HG03457 (cell line): ENCODE measurements at regions not wholly inside any gene's neighbourhood (a gene's known extent, or its start where the extent isn't known, plus 50 kb on each side); places are given as distances from the start of the nearest gene placed in this dataset.

Experiments
- ATAC-seq: cut with Tn5 transposase; IDR thresholded peaks from one replicate; pipeline ENCODE4 v1.9.1; 2021; ENCODE audit warnings: moderate number of reproducible peaks; ENCODE audit not compliant: unreplicated experiment

DNA sequence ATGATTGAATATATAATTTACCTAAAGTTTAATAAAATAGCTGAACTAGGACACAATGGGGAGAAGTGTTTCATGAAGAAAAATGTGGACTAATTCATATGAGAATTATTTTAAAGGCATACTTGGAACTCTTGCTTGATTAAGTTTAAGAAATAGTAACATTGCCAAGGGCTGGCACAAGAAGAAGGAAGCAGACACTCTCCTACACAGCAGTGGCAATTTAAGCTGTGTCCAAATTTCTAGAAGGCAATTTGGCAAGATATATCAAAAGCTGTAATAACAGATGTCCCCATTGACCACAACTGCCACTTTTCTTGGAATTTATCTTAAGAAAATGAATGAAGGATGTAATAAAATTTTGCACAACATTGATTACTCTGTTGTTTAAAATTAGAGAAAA, 209.5 kb upstream of the S100G start:
- no peak for ATAC-seq

DNA sequence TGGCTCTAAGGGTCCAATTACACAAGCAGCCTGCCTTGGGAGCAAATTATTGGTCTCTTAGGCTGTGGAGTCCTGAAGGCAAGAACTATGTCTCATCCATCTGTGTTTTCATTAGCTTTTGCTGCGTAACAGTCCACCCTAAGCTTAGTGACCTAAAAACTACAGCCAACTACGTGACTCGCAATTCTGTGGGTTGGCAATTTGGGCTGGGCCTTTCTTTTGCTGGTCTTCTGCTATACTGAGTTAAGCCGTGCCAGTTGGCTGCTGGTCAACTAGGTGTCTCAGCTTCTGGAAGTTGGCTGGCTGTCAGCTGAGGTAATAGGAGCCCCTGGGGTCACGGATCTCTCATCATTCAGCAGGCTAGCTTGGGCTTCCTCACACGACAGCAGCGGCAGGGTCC, 205.6 kb upstream of the S100G start:
- ATAC-seq, result no peak

DNA sequence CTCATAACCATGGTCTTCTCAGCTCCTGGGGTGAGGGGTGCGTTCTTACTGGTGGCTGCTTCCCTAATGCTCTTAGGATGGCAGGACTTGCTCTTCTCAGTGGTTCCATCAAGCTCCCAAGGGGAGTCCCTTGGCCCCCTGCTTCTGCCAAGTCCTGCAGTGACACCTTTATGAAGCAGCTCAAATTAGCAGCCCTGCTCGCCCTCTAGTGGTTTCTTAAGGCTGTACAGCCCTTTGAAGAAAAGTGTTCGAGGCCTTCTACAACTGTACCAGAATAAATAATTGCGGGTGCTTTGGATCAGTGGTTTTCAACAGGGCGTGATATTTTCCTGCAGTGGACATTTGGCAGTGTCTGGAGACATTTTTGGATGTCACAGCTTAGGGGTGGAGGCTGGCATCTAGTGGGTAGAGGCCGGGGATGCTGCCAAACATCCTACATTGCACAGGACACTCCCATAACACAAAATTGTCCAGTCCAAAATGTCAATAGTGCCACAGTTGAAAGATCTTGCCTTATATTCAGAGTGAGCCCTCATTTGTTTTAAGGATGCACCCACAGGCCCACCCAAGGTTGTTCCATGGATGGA, 204.7 kb upstream of the S100G start:
- ATAC-seq, result no peak

DNA sequence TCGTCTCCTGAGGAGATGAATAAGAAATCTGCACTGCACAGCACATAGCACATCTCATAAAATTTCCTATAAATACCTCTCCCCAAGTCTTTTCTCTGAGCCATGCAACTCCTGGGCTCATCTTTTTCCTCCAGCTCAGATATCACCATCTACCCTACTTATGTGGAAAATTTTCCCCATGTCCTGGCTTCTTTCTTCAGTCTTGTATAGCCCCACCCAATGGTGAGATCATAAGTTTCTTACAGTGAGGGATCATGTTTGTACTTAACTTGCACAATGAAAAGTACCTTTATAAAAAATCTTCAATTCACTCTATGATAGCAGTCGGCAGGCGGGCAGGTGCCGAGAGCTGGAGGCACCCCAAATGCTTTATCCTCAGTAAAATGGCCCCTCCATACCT, 198.6 kb upstream of the S100G start:
- no peak for ATAC-seq

DNA sequence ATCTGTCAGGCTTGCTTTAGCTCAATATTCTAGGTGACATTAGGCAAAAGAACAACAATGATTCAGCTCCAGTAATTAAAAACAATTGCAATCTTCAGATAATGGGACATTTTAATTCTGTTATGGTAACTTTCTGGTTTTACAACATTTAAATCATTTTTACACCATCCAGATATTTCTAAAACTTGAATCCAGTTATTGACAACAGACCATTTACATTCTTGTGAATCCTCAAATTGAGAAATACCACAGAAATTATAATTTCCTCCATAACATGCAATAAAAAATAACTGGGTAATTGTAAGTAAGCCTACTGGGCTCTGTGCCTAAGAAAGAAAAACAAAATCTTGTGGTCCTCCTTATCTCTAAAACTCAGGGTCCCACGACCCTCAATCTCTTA, 195.0 kb upstream of the S100G start:
- no peak for ATAC-seq

DNA sequence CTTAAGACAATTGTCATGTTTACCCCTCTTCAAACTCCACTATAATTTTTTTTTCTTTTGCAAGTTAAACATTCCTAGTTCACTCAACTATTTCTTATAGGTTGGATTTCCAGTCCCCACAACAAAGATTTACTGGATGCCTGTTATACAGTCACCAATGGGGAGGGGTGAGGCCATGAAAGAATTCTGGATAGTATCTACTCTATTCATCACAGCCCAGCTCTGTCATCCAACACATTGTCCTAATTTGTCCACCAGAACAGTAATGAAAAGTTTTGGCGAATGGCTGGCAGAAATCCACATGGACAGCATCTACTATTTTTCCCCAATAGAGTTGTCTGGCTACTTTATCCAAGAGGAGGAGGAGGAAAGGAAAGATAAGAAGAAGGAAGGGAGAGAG, 192.7 kb upstream of the S100G start:
- ATAC-seq, result no peak

DNA sequence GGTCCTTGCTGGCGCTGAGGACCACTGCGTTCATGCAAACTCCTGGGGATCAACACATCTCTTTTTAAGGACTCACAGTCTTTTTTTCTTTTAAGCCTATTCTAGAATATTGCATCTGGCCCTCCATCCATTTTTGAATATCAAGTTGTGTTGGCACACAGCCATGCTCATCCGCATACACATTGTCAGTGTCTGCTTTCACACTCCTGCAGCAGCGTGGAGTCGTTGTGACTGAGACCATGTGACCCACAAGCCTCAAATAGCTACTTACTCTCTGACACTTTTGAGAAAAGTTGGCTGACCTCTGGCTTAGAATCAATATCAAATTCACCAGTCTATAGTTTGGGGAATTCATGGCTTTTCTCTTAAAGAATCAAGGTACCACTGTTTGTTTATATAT, 191.8 kb upstream of the S100G start:
- ATAC-seq, result no peak

DNA sequence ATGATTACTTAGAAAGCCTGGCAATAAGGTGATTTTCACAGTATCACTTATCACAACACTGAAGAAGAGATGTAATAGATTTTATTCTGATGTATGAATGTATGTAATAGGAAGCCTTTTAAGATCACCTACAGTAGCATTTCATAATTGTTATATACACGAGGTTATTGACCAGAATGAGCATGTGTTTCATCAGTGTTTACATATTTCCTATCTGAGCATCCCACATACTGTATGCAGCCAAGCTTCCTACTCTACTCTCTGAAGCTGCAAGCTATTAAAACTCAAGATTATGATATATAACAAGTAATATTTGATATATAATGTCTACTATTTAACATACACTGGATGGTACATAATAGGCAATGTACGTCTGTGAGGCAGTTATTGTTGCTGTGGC, 190.9 kb upstream of the S100G start:
- ATAC-seq, result no peak

DNA sequence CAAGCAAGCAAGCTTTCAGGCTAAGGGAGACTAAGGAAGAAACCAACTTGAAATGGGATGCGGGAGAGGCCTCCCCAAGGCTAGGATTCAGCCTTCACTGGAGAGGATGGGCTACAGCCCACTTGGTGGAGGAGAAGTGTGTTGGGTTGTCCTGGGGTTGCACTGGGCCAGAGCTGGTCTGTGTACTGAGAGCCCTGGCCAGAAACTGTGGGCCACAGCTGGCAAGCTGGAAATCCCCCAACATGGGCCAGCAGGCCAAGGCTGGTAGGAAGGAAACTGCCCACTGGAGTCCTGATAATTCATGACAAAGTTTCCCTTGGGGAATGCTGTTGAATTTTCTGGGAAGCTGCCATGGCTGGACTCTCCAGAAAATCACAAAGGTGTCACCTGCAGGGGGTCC, 188.0 kb upstream of the S100G start:
- ATAC-seq, result no peak

DNA sequence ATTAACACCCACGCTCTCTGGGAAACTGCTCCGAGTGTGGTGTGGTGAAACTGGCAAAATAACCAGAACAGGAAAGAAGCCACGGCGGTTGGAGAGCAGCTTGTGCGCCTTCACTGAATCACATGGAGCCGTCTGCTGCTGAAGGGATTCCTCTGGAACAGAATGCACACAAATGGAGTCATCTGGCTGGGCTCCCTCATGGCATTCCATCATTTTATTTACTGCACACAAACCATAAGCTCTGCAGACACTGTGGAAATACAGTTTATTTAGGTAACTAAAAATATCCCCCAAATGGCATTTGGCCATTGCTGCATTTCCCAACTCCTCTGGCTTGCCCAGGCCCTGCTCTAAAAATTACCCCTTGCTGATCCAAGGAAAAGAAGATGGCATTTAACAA, 187.0 kb upstream of the S100G start:
- ATAC-seq, result no peak

DNA sequence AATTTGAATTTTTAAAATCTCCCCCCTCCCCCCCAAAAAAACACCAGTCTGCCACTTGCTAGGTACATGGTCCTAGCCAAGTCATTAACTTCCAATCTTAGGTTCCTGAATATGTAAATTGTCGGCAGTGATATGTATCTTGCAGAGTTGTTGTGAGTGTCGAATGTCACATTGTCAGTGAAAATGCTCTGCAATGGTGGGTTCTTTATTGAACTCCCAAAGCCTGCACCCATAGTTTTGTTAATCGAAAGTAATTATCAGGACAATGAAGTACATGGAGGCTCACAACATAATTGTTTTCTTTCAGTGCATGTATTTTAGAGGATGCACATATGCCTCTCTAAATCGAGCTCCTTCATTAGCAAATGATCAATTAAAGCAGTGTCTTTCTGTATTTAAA, 185.6 kb upstream of the S100G start:
- ATAC-seq, result no peak

DNA sequence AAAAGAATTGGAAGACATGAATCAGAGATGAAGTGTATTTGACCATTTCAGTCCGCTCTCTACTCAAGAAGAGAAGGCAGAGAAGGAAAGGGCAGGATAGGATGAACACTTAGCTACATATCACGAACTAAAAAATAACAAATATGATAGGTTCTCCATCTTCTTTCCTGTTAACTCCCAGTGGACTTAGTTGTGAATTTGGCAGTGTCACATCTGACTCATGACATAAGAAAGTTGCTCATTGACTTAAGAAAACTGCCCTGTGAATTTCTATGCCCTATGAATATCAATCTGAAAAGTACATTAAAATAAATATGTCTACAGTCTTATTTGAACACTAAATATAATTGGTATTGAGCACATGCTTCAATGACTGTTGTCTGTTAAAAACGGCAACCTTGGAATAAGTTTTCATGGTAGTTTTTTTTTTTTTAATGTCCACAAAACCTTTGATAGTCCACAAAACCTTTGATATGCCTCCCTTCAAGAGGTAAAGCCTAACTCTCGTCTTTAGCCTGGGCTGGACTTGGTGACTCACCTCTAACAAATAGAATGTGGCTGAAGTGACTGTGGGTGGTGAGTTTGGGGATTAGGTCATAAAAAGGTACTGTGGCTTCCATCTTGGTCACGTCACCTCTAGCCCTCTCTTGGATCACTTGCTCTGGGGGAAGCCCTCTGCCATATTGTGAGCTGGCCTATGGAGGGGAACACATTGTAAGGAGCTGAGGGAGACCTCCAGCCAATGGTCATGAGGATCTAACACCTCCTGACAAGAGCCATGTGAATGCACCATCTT, 184.7 kb upstream of the S100G start:
- no peak for ATAC-seq

DNA sequence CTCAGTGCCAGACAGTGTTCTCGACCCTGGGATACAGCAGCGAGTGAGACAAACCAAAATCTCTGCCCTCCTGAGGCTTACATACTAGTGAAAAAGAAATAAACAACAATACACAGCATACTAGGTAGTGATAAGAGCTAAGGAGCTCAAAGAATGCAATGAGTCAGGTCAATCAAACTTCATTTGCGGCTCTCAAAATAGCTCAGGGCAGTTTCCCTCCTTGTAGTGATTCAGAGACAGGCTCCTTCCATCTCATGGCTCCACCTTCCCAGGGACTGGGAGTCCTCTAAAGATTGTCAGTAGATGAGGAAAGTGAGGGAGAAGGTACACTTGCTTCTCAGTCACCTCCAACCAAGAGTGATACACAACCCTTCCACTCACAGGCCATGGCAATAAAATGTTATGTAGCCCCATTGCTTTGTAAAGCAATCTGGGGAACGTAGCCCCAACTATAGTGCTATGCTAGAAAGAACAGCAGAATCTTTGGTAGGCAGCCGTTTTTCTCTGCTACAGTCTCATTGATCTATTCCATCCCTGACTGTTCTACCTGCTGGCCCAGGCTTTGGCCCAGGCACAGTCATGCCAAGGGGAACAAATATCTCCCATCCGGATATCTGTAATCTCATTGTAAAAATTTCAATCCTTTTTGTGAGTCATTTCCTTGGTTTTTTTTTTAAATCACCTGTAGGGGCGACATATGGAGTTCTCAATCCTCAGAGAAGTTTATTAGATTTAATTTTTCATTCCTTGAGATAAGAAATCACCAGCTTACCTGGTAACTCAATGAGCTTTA, 183.1 kb upstream of the S100G start:
- ATAC-seq, result no peak

DNA sequence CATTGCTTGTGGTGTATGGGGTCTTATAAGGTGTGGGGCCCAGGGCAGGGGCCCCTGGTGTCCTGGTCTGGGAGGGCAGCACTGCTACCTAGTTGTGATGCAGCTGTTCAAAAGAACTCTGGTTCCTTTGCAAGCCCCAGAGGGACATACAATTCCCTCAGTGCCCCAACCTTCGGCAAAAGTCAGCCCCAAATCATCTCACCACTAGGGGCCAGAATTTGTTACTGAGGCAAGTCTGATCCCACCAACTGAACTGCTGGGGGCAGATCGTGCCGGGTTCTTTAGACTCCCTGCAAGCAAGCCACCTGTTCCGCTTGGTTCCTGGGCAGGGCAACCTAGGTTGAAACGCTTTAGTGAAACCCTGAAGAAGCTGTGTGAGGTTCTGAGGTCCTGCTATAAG, 180.1 kb upstream of the S100G start:
- ATAC-seq, result no peak

DNA sequence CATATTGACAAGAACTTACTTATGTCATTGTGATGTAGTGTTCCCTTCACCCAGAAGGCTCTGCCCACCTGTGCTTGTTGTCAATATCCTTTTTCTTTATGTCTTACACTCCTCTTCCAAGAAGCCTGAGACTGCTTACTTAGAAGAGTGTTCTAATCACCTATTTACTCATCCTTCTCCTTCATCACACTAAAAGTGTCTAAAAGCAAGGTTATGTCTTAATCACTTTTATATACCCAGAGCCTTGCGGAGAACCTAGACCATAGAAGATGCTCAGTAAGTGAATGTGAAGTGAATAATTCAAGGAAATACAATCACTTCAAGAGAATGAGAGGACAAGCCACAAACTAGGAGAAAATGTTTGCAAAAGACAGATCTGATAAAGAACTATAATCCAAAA, 177.6 kb upstream of the S100G start:
- no peak for ATAC-seq

DNA sequence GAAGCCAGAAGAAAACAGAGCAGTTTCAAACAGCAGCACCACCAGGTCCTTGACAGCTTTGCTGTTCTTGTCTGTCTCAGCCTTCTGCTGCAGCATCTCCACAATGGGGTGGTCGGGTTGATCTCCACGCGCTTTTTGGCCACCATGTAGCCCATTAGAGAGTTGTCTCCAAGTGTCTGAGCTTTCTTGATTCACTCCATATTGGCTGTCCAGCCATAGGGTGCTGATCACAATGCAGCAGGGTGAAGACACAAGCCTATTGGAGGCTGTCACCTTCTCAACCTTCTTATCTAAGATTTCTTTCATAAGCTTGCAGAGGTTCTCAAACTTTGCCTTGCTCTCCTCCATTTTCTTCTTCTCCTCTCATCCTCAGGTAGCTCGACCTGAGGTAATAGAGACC, 175.4 kb upstream of the S100G start:
- ATAC-seq, result no peak

DNA sequence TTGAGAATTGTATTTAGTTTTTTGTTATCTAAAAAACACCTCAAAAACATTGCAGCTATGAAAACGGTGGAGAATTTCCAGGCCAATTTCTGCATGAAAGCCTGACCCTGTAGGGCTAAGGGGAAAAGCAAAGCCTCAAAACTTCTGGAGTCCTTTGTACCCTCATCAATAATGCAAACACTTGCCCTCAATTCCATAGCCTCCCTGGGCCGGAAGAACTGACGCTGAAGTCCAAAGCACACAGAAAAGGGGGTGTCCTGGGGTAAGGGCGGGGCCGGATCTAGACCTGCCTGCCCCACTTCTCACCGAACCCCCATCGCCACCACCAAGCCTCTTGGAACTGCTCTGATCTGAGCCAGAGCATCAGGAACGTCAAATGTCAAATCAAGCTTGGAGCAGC, 173.9 kb upstream of the S100G start:
- ATAC-seq, result no peak

DNA sequence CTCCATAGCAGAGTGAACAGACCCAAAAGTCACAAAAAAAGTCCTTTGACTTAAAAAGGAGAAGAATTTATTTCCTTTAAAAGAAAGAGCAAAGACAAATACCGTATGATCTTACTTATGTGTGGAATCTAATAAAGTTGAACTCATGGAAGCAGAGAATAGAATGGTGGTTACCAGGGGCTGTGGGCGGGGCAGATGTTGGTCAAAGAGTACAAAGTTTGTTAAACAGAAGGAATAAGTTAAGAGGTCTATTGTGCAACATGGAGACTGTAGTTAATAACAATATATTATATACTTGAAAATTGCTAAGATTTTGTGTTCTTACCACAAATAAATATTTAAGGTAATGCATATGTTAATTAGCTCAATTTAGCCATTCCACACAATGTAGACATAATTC, 173.3 kb upstream of the S100G start:
- ATAC-seq, result no peak

DNA sequence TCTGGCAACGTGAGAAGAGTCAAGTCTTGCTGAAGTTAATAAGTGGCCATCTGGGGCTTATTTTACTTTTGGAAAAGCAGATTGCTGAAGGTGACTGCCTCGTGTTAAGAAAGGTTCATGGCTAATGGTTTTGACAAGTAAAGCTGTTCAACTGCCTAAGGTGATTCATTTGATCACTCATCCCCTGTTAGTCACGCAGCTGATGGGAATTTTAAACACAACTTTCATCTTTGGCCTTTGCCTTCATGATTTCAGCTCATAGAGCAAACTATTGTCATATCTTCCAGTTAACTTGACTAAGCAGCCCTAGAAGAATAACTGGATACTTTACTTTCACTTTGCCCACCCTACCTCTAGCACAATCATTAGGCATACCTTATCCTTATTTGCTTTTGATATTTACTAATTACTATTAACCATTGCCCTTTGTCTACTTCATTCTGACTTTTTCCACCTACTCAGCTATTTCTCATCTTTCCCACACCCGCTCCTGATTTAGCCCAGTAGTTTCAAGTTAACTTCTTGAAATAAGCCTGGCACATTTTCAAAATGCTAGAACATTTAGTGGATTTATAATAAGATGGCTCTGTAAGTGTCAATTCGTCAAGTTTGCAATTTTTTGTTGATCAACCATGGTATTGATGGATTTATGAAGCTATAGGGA, 170.6 kb upstream of the S100G start:
- ATAC-seq, result no peak

DNA sequence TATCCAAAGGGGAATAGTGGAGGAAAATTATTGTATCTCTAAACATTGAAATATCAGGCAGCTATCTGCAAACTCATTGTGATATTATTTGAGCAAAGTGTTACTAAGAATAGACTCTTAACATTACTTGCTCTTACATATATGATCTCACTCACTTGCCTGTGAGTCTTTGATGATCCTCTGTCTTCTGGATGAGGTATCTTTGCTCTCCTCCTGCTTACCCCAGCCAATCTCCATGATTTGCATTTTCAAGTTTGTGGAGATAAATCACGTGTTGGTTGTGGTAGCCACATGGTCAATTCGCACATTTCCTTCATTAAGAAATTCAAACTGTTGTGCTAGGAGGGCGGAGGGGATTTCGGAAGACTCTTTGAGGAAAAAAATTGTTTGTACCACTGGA, 169.9 kb upstream of the S100G start:
- ATAC-seq, result no peak

DNA sequence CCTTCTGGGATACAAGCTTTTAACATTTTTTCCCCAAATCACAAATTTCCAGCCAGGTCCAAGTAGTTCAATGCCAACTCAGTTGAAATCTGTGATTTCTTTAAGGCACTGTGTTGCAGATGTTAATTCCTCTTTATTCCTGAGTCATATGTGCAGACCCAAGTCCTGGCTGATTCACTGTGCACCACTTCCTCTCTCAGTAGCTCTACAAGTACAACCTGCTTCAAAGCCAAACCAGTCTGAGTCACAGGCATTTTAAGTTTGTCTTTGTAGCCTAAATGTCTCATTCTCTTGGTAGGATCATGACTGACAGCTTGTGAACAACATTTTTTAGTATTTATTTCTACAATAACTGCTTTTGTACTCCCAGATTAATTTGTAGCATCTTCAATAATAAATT, 165.6 kb upstream of the S100G start:
- ATAC-seq, result no peak
